HCT116 (cell line): ENCODE measurements at regions not wholly inside any gene's neighbourhood (a gene's known extent, or its start where the extent isn't known, plus 50 kb on each side); places are given as distances from the start of the nearest gene placed in this dataset.

Source experiments
- POLR2A ChIP-seq: IDR thresholded peaks from 2 replicates; pipeline ENCODE4 v1.7.0; 2011; ENCODE audit warnings: borderline replicate concordance; ENCODE audit not compliant: insufficient read depth, insufficient read length; ENCODE audit errors: extremely low read depth
- TF ChIP-seq, protein P1 (sequence below), 3 experiments: fragments of 200-600 bp in 1 of 3; sonication (generic) in 1 of 3; IDR thresholded peaks in 2 of 3; conservative IDR thresholded peaks in 1 of 3; 2 replicates each; pipeline ENCODE4 v1.5.1; 2012 to 2017; ENCODE audit warnings: low read depth in 2 of 3, low read length in 2 of 3, antibody characterized with exemption in 1 of 3, borderline replicate concordance in 1 of 3, control low read depth in 1 of 3, mild to moderate bottlenecking in 1 of 3, mixed read lengths in 1 of 3, mixed run types in 1 of 3, moderate library complexity in 1 of 3; ENCODE audit not compliant: insufficient read depth in 1 of 3

DNA sequence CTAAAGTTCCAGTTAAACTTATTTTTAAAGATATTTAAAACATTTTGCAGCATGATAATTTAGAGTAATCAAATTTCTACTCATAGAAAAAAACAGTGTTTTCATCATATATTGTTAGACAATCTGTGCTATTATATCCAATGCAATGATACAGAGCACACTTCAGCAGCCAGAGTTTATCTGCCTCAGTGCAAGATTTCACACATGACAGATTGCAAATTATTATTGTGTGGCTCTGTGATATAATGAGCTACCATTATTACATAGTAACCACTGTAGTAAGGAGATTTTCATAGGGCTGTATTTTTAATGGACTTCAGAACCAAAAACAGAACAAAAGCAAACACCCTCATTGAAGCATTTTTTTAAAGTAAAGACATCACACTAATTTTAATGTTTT, 762.4 kb downstream of the DSC3 start:
- TF ChIP-seq, protein P1, sequence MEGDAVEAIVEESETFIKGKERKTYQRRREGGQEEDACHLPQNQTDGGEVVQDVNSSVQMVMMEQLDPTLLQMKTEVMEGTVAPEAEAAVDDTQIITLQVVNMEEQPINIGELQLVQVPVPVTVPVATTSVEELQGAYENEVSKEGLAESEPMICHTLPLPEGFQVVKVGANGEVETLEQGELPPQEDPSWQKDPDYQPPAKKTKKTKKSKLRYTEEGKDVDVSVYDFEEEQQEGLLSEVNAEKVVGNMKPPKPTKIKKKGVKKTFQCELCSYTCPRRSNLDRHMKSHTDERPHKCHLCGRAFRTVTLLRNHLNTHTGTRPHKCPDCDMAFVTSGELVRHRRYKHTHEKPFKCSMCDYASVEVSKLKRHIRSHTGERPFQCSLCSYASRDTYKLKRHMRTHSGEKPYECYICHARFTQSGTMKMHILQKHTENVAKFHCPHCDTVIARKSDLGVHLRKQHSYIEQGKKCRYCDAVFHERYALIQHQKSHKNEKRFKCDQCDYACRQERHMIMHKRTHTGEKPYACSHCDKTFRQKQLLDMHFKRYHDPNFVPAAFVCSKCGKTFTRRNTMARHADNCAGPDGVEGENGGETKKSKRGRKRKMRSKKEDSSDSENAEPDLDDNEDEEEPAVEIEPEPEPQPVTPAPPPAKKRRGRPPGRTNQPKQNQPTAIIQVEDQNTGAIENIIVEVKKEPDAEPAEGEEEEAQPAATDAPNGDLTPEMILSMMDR (IDR thresholded peaks at IDR 0.05 in 2 of 3, conservative IDR thresholded peaks at IDR 0.05 in 1 of 3; ENCODE audit: borderline replicate concordance in 1 of 3, insufficient read depth in 1 of 3, low read depth in 2 of 3, low read length in 2 of 3), result no peak
- TF ChIP-seq POLR2A, result no peak
